ENCODE measurements at regions not wholly inside any gene's neighbourhood (a gene's known extent, or its start where the extent isn't known, plus 50 kb on each side); places are given as distances from the start of the nearest gene placed in this dataset.

DNA sequence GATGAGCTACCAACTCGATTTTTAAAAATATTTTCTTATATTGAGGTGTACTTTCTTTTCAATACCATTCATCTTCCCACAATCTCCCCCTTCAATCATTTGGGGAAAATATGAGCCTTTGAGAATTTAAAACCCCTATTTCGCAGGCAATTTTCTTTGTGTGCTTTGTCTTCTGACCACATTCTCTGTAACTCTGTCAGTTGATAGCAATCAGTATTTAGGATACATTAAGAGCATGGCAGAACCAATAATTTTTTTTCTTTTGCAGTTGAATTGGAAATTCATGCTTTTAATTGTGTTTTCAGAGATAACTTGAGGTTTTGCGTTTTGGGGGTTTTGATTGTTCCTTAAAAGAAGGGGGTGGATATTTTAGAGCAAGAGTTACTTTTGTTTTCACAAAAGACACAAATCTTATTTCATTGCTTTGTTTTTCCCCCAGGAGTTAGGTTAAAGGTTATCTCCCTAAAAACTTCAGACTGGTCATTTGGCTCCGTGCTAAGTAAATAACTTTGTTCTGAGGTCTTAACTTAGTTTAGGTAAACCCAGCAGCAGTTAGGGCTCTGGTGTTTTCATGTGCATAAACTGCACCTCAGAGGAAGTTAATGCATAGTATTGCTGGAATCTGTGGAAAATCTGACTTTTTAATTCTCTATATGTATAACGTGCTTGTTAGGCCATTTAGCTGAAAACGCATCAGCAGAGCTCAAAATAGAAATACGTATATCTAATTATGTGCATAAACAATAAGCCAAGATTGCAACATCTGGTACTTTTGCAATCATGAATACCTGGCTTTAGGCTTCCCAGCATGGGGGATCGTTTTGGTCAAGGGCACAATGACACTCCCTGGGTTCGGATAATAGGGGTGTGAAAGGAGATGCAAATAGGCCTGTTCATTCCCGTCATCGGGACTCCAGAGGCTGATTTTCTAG, 676.4 kb upstream of the ANKRD30A start:
- Mint-ChIP-seq H3K27me3 (ENCODE audit: low read depth in 2 of 2) (no peaks in the 10 kb centered on the region), H3K4me3 (no peak overlapping the region), H3K9me3 (peaks cover 0 to 2% of the 10 kb centered on the region in 2 donors), H3K36me3 (no peaks in the 10 kb centered on the region), H3K4me1 (no peaks in the 10 kb centered on the region), H3K27ac (no peak overlapping the region)
- Histone ChIP-seq H3K4me3 (ENCODE audit: low read length) (no peak overlapping the region), H3K27me3 (ENCODE audit: control insufficient read depth, insufficient read depth, low read length) (no peaks in the 10 kb centered on the region), H3K4me1 (ENCODE audit: control insufficient read depth, insufficient read depth, low read length) (no peaks in the 10 kb centered on the region), H3K9me3 (ENCODE audit: control insufficient read depth, insufficient read depth, low read length) (no peaks in the 10 kb centered on the region), H3K27ac (ENCODE audit: low read length) (no peak overlapping the region), H3K36me3 (ENCODE audit: control insufficient read depth, insufficient read depth, low read length) (no peaks in the 10 kb centered on the region)
- intact Hi-C loops (cut with micrococcal nuclease), result no loop called here
- ATAC-seq (no peak), DNase-seq (no peak)
- WGBS (ENCODE audit: insufficient coverage), result 83% methylated on average over 9 of the region's 11 CpGs
- TF ChIP-seq, protein P1, sequence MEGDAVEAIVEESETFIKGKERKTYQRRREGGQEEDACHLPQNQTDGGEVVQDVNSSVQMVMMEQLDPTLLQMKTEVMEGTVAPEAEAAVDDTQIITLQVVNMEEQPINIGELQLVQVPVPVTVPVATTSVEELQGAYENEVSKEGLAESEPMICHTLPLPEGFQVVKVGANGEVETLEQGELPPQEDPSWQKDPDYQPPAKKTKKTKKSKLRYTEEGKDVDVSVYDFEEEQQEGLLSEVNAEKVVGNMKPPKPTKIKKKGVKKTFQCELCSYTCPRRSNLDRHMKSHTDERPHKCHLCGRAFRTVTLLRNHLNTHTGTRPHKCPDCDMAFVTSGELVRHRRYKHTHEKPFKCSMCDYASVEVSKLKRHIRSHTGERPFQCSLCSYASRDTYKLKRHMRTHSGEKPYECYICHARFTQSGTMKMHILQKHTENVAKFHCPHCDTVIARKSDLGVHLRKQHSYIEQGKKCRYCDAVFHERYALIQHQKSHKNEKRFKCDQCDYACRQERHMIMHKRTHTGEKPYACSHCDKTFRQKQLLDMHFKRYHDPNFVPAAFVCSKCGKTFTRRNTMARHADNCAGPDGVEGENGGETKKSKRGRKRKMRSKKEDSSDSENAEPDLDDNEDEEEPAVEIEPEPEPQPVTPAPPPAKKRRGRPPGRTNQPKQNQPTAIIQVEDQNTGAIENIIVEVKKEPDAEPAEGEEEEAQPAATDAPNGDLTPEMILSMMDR (IDR thresholded peaks at IDR 0.05), result no peak

DNA sequence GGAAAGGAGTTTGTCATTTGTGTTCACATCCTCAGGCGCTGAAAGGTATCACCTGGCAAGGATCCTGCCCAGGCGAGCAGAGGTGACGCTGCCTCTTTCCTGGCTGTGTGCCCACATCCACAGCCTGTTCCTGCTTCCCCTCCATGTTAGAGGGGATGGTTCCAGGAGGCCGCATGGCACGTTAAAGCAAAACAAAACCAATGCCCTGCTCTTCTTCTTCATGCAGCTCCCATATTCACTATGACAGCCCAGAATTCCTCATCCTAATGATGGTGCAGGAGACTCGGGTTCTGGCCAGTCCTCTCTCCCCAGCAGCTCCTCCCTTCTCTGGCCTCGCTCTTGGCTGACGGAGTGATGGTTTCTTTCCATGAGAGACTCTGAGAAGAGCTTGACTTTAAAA, 678.5 kb upstream of the ANKRD30A start:
- no peaks in the 10 kb centered on the region for H3K27me3 ChIP-seq (ENCODE audit: control insufficient read depth, insufficient read depth, low read length)
- no peaks in the 10 kb centered on the region for H3K27me3 Mint-ChIP-seq (ENCODE audit: low read depth in 2 of 2)
- intact Hi-C loops (cut with micrococcal nuclease), result no loop called here
- H3K36me3 Mint-ChIP-seq, result no peaks in the 10 kb centered on the region
- no peaks in the 10 kb centered on the region for H3K4me1 Mint-ChIP-seq
- H3K27ac Mint-ChIP-seq, result no peak overlapping the region
- DNase-seq (no peak), ATAC-seq (no peak)
- H3K4me1 ChIP-seq (ENCODE audit: control insufficient read depth, insufficient read depth, low read length), result no peaks in the 10 kb centered on the region
- no peak overlapping the region for H3K27ac ChIP-seq (ENCODE audit: low read length)
- peaks cover 0 to 2% of the 10 kb centered on the region in 2 donors for H3K9me3 Mint-ChIP-seq
- H3K4me3 ChIP-seq (ENCODE audit: low read length), result no peak overlapping the region
- no peaks in the 10 kb centered on the region for H3K36me3 ChIP-seq (ENCODE audit: control insufficient read depth, insufficient read depth, low read length)
- H3K4me3 Mint-ChIP-seq, result no peak overlapping the region
- H3K9me3 ChIP-seq (ENCODE audit: control insufficient read depth, insufficient read depth, low read length), result no peaks in the 10 kb centered on the region
- TF ChIP-seq, protein P1 (IDR thresholded peaks at IDR 0.05), result no peak
- WGBS (ENCODE audit: insufficient coverage), result 83% methylated on average over 7 of the region's 8 CpGs

DNA sequence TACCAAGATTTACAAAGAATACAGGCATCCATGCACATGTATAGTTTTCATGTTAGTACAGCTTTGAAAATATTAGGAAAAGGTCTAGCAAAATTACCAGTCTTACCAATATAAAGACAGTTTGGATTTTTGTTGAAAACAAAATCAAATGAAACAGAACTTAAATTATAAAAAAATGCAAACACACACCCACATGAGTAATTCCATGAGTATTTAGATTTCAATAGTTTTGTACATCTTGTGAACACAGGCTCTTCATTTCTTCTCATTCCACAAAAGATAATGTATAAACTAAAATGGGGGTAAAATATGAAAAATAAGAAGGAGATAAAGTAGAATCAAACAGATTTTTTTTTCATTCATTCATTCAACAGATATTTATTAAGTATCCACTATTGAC, 682.2 kb upstream of the ANKRD30A start:
- Mint-ChIP-seq H3K4me3 (no peak overlapping the region), H3K9me3 (peaks cover 3 to 7% of the 10 kb centered on the region in 2 donors), H3K27me3 (ENCODE audit: low read depth in 2 of 2) (no peaks in the 10 kb centered on the region), H3K27ac (no peak overlapping the region), H3K4me1 (no peaks in the 10 kb centered on the region), H3K36me3 (no peaks in the 10 kb centered on the region)
- peaks cover 2% of the 10 kb centered on the region for H3K9me3 ChIP-seq (ENCODE audit: control insufficient read depth, insufficient read depth, low read length)
- ATAC-seq, result no peak
- intact Hi-C loops (cut with micrococcal nuclease), result no loop called here
- no peaks in the 10 kb centered on the region for H3K27me3 ChIP-seq (ENCODE audit: control insufficient read depth, insufficient read depth, low read length)
- H3K27ac ChIP-seq (ENCODE audit: low read length), result no peak overlapping the region
- no peaks in the 10 kb centered on the region for H3K4me1 ChIP-seq (ENCODE audit: control insufficient read depth, insufficient read depth, low read length)
- no peak for DNase-seq
- H3K4me3 ChIP-seq (ENCODE audit: low read length), result no peak overlapping the region
- TF ChIP-seq, protein P1 (IDR thresholded peaks at IDR 0.05), result no peak
- no peaks in the 10 kb centered on the region for H3K36me3 ChIP-seq (ENCODE audit: control insufficient read depth, insufficient read depth, low read length)

DNA sequence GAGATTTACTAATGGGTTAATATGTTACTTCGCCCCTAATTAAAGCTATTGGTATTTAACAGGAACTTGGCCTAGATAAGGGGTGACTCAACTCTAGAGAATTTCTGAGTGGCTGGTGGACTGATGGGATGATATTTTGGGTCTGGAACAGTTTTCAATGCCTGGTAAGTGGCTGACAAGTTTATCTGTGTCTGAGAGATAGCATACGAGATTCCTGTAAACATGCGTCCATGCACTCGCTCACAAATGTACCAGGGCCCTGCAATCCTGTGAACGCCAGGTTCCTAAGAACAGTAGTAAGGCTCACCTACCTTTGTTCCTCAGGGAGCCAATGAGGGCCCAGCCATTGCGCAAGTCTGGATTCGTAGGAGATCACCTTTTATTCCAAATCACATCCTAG, 683.8 kb upstream of the ANKRD30A start:
- TF ChIP-seq, protein P1 (IDR thresholded peaks at IDR 0.05), result no peak
- peaks cover 3 to 7% of the 10 kb centered on the region in 2 donors for H3K9me3 Mint-ChIP-seq
- H3K4me3 Mint-ChIP-seq, result no peak overlapping the region
- Histone ChIP-seq H3K27ac (ENCODE audit: low read length) (no peak overlapping the region), H3K4me1 (ENCODE audit: control insufficient read depth, insufficient read depth, low read length) (no peaks in the 10 kb centered on the region), H3K36me3 (ENCODE audit: control insufficient read depth, insufficient read depth, low read length) (no peaks in the 10 kb centered on the region), H3K27me3 (ENCODE audit: control insufficient read depth, insufficient read depth, low read length) (no peaks in the 10 kb centered on the region), H3K9me3 (ENCODE audit: control insufficient read depth, insufficient read depth, low read length) (peaks cover 2% of the 10 kb centered on the region), H3K4me3 (ENCODE audit: low read length) (no peak overlapping the region)
- no peak for DNase-seq
- no peak overlapping the region for H3K27ac Mint-ChIP-seq
- ATAC-seq, result no peak
- H3K36me3 Mint-ChIP-seq, result no peaks in the 10 kb centered on the region
- H3K4me1 Mint-ChIP-seq, result no peaks in the 10 kb centered on the region
- H3K27me3 Mint-ChIP-seq (ENCODE audit: low read depth in 2 of 2), result no peaks in the 10 kb centered on the region
- 91% methylated on average over 5 of the region's 7 CpGs for WGBS (ENCODE audit: insufficient coverage)
- intact Hi-C loops (cut with micrococcal nuclease), result no loop called here

Data from natural killer cell (primary cell).